ENCODE measurements at regions not wholly inside any gene's neighbourhood (a gene's known extent, or its start where the extent isn't known, plus 50 kb on each side); places are given as distances from the start of the nearest gene placed in this dataset.

DNA sequence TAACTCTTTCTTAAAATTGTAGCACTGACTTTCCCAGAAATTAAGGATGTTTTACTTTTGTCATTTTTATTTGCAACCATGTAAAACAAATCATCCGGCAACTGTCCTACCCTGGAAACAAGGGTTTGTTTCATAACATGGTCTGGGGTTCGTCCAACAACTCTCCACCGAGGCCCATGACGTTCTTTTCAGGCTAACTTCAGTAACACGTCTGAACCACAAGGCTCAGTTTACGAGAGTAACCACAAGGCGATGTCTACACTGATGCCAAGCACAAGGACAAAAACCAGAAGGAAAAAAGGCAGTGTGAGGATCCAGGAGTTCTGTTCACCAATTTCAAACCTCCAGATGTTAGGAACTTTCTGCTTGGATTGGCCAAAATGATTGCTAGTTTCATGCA is 546.1 kb downstream of the NTRK3 start:
- H3K27me3 ChIP-seq: no peaks in the 10 kb centered on the region
- peak overlapping the region in 1 of 5 donors; percentile 29 for H3K27ac ChIP-seq
- DNase-seq: peak in 1 of 2 donors; percentile 40
- H3K4me3 ChIP-seq: no peak overlapping the region
- no peaks in the 10 kb centered on the region for H3K4me1 ChIP-seq
- 69 to 90% (median 83%) methylated on average over 7 of the region's 7 CpGs for WGBS, 5 donors
- no peak for TF ChIP-seq EP300 (IDR thresholded peaks at IDR 0.05)
- TF ChIP-seq POLR2A (IDR thresholded peaks at IDR 0.05): no peak
- TF ChIP-seq POLR2AphosphoS5 (IDR thresholded peaks at IDR 0.05): no peak
- TF ChIP-seq, protein P1, sequence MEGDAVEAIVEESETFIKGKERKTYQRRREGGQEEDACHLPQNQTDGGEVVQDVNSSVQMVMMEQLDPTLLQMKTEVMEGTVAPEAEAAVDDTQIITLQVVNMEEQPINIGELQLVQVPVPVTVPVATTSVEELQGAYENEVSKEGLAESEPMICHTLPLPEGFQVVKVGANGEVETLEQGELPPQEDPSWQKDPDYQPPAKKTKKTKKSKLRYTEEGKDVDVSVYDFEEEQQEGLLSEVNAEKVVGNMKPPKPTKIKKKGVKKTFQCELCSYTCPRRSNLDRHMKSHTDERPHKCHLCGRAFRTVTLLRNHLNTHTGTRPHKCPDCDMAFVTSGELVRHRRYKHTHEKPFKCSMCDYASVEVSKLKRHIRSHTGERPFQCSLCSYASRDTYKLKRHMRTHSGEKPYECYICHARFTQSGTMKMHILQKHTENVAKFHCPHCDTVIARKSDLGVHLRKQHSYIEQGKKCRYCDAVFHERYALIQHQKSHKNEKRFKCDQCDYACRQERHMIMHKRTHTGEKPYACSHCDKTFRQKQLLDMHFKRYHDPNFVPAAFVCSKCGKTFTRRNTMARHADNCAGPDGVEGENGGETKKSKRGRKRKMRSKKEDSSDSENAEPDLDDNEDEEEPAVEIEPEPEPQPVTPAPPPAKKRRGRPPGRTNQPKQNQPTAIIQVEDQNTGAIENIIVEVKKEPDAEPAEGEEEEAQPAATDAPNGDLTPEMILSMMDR (IDR thresholded peaks at IDR 0.05): no peak
- no peaks in the 10 kb centered on the region for H3K9me3 ChIP-seq
- intact Hi-C loops (cut with DNase I; ENCODE audit: low total_unique reads): no loop called here
- H3K36me3 ChIP-seq: no peaks in the 10 kb centered on the region

GRCh38 chr15:87707566-87708130 is 548.9 kb downstream of the NTRK3 start:
- no peaks in the 10 kb centered on the region for H3K36me3 ChIP-seq
- no peaks in the 10 kb centered on the region for H3K9me3 ChIP-seq
- DNase-seq: no peak
- no peaks in the 10 kb centered on the region for H3K27me3 ChIP-seq
- intact Hi-C loops (cut with DNase I; ENCODE audit: low total_unique reads): no loop called here
- H3K4me1 ChIP-seq: no peaks in the 10 kb centered on the region
- no peak overlapping the region for H3K4me3 ChIP-seq
- 61 to 84% (median 71%) methylated on average over 5 of the region's 5 CpGs for WGBS, 5 donors
- H3K27ac ChIP-seq: no peak overlapping the region
- TF ChIP-seq POLR2AphosphoS5 (IDR thresholded peaks at IDR 0.05) (no peak), EP300 (IDR thresholded peaks at IDR 0.05) (no peak)
- TF ChIP-seq, protein P1 (IDR thresholded peaks at IDR 0.05): no peak

DNA sequence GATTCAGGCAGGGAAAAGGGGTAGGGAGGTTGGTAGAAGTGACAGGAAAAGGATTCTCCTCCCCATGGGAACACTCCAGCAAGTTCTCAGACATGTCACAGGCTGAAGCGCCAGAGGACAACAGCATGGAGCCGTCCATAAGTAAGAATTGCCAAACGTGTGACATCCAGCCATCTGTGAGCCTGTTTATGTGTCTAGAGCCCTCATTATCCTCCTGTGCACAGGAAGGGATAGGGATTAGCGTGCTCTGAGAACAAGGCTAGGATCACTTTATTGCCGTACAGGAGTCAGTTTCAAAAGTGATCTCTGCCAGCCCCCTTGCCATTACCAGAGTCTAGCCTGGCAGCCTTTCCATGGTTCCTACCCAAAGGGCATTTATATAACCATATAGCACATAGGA is 549.5 kb downstream of the NTRK3 start:
- WGBS, 5 donors: 64 to 74% (median 67%) methylated on average over 5 of the region's 5 CpGs

GRCh38 chr15:87706001-87706400 is 550.5 kb downstream of the NTRK3 start:
- Histone ChIP-seq H3K36me3 (no peaks in the 10 kb centered on the region), H3K4me3 (no peak overlapping the region), H3K9me3 (no peaks in the 10 kb centered on the region), H3K4me1 (no peaks in the 10 kb centered on the region), H3K27me3 (no peaks in the 10 kb centered on the region), H3K27ac (no peak overlapping the region)
- TF ChIP-seq POLR2A (IDR thresholded peaks at IDR 0.05) (no peak), EP300 (IDR thresholded peaks at IDR 0.05) (no peak), POLR2AphosphoS5 (IDR thresholded peaks at IDR 0.05) (no peak)
- TF ChIP-seq, protein P1 (IDR thresholded peaks at IDR 0.05): no peak
- DNase-seq: no peak
- WGBS, 5 donors: 77 to 92% (median 89%) methylated on average over 1 of the region's 1 CpG
- intact Hi-C loops (cut with DNase I; ENCODE audit: low total_unique reads): no loop called here

More for the DNA sequence above, 549.5 kb downstream of the NTRK3 start:
- no peaks in the 10 kb centered on the region for H3K4me1 ChIP-seq
- TF ChIP-seq POLR2AphosphoS5 (IDR thresholded peaks at IDR 0.05) (no peak), POLR2A (IDR thresholded peaks at IDR 0.05) (no peak), EP300 (IDR thresholded peaks at IDR 0.05) (no peak)
- TF ChIP-seq, protein P1 (IDR thresholded peaks at IDR 0.05): no peak
- no peak for DNase-seq
- no peaks in the 10 kb centered on the region for H3K9me3 ChIP-seq
- H3K4me3 ChIP-seq: no peak overlapping the region
- intact Hi-C loops (cut with DNase I; ENCODE audit: low total_unique reads): no loop called here
- H3K27me3 ChIP-seq: no peaks in the 10 kb centered on the region
- H3K36me3 ChIP-seq: no peaks in the 10 kb centered on the region
- no peak overlapping the region for H3K27ac ChIP-seq
